Neural cell (in vitro differentiated cells): ENCODE measurements at regions not wholly inside any gene's neighbourhood (a gene's known extent, or its start where the extent isn't known, plus 50 kb on each side); places are given as distances from the start of the nearest gene placed in this dataset.

Experiments used
- H2AFZ ChIP-seq: fragments of 200-600, 300-800 bp; sonication (generic), shearing (Covaris generic); 2 replicates; pipeline ENCODE4 v1.6.0; 2014; ENCODE audit warnings: low read depth, mild to moderate bottlenecking, antibody characterized with exemption, low read length, moderate library complexity
- H3F3A ChIP-seq: fragments of 200-600 bp; shearing (Covaris generic); 2 replicates; pipeline ENCODE4 v1.6.1; 2016; ENCODE audit warnings: mild to moderate bottlenecking, moderate library complexity, mixed read lengths, antibody characterized with exemption, low read length; ENCODE audit not compliant: insufficient read depth, poor library complexity, severe bottlenecking
- H3K27ac ChIP-seq: fragments of 200-600, 300-800 bp; sonication (generic), shearing (Covaris generic); 2 replicates; pipeline ENCODE4 v1.5.1; 2014; ENCODE audit warnings: mild to moderate bottlenecking, low read length, moderate library complexity
- H3K27me3 ChIP-seq: fragments of 300-800, 200-600 bp; sonication (generic), shearing (Covaris generic); 2 replicates; pipeline ENCODE4 v1.6.0; 2014; ENCODE audit warnings: mild to moderate bottlenecking, low read depth, low read length, moderate library complexity; ENCODE audit not compliant: insufficient read depth
- H3K36me3 ChIP-seq: fragments of 300-800, 200-600 bp; sonication (generic), shearing (Covaris generic); 2 replicates; pipeline ENCODE4 v1.5.1; 2014; ENCODE audit warnings: mild to moderate bottlenecking, antibody characterized with exemption, low read length, moderate library complexity; ENCODE audit not compliant: insufficient read depth
- H3K4me2 ChIP-seq: fragments of 300-800, 200-600 bp; sonication (generic), shearing (Covaris generic); 2 replicates; pipeline ENCODE4 v1.6.0; 2014; ENCODE audit warnings: mild to moderate bottlenecking, low read length
- H3K4me3 ChIP-seq: fragments of 300-800, 200-600 bp; sonication (generic), shearing (Covaris generic); 2 replicates; pipeline ENCODE4 v1.5.1; 2014; ENCODE audit warnings: mild to moderate bottlenecking, low read length, moderate library complexity
- H3K79me2 ChIP-seq: fragments of 200-600 bp; shearing (Covaris generic); replicated peaks from 2 replicates; pipeline ENCODE4 v1.6.0; 2014; ENCODE audit warnings: mild to moderate bottlenecking, low read length, moderate library complexity; ENCODE audit not compliant: insufficient read depth
- H3K9ac ChIP-seq: fragments of 300-800, 200-600 bp; sonication (generic), shearing (Covaris generic); 2 replicates; pipeline ENCODE4 v1.6.1; 2016; ENCODE audit warnings: mild to moderate bottlenecking, low read length, mixed read lengths
- H3K9me2 ChIP-seq: fragments of 200-600 bp; shearing (Covaris generic); 2 replicates; pipeline ENCODE4 v1.6.1; 2016; ENCODE audit warnings: mild to moderate bottlenecking, low read length, mixed read lengths; ENCODE audit not compliant: insufficient read depth
- H3K9me3 ChIP-seq: fragments of 200-600, 300-800 bp; sonication (generic), shearing (Covaris generic); 2 replicates; pipeline ENCODE4 v1.6.1; 2016; ENCODE audit warnings: mild to moderate bottlenecking, mixed run types, low read length, moderate library complexity, mixed read lengths
- H4K20me1 ChIP-seq: fragments of 200-600 bp; shearing (Covaris generic); 2 replicates; pipeline ENCODE4 v1.6.1; 2016; ENCODE audit warnings: mild to moderate bottlenecking, mixed run types; ENCODE audit not compliant: insufficient read depth
- EP300 ChIP-seq: fragments of 450-650 bp; conservative IDR thresholded peaks from 2 replicates; pipeline ENCODE4 v1.6.1; 2014; ENCODE audit warnings: antibody characterized with exemption, mild to moderate bottlenecking, moderate library complexity; ENCODE audit not compliant: poor library complexity, severe bottlenecking
- EZH2 ChIP-seq: fragments of 200-600, 300-800 bp; shearing (Covaris generic), sonication (generic); IDR thresholded peaks from 2 replicates; pipeline ENCODE4 v1.6.1; 2014; ENCODE audit warnings: antibody characterized with exemption, low read length, borderline replicate concordance, mild to moderate bottlenecking; ENCODE audit not compliant: insufficient read depth, poor library complexity, severe bottlenecking
- MXI1 ChIP-seq: fragments of 450-650 bp; conservative IDR thresholded peaks from 2 replicates; pipeline ENCODE4 v1.6.1; 2014; ENCODE audit warnings: antibody characterized with exemption, mild to moderate bottlenecking; ENCODE audit not compliant: poor library complexity, severe bottlenecking
- POLR2AphosphoS5 ChIP-seq: IDR thresholded peaks from 2 replicates; pipeline ENCODE4 v1.6.1; 2012
- RAD21 ChIP-seq: fragments of 450-650 bp; conservative IDR thresholded peaks from 2 replicates; pipeline ENCODE4 v1.6.1; 2014; ENCODE audit warnings: antibody characterized with exemption, mild to moderate bottlenecking, moderate library complexity
- SMC3 ChIP-seq: fragments of 450-650 bp; conservative IDR thresholded peaks from 2 replicates; pipeline ENCODE4 v1.6.1; 2014; ENCODE audit warnings: antibody characterized with exemption, mild to moderate bottlenecking, moderate library complexity; ENCODE audit not compliant: poor library complexity
- TAF1 ChIP-seq: IDR thresholded peaks from 2 replicates; pipeline ENCODE4 v1.6.1; 2012; ENCODE audit warnings: low read depth
- TF ChIP-seq, protein P1 (sequence below): IDR thresholded peaks from 2 replicates; pipeline ENCODE4 v1.6.1; 2012; ENCODE audit warnings: borderline replicate concordance
- TF ChIP-seq, protein P2 (sequence below): fragments of 450-650 bp; IDR thresholded peaks from 2 replicates; pipeline ENCODE4 v1.5.1; 2014; ENCODE audit warnings: antibody characterized with exemption, mild to moderate bottlenecking, moderate library complexity; ENCODE audit not compliant: poor library complexity, severe bottlenecking

DNA sequence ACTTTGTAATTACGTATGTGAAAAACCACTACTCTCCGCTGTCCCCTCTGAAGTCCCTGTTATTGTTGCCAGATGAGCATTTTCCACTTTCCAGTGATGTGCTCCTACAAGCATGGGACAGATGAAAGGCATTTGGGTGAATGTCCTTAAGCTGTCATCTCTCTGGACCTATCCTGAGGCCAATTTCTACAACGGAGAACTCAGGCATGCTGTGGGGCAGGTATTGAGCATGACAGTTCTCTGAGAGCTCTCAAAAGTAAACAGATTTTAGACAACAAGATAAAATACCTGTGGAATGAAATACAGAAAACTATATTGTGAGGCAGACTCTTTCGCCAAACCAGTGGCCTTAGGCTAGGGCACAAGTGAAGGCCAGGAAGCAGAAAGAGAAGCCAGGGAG lies 656.5 kb upstream of the NR2F2 start:
- no peaks in the 10 kb centered on the region for H3K36me3 ChIP-seq
- no peak overlapping the region for H2AFZ ChIP-seq
- no peak overlapping the region for H3K4me2 ChIP-seq
- H3K9me3 ChIP-seq = no peaks in the 10 kb centered on the region
- no peak overlapping the region for H3K4me3 ChIP-seq
- no peak overlapping the region for H3K27ac ChIP-seq
- TF ChIP-seq, protein P1, sequence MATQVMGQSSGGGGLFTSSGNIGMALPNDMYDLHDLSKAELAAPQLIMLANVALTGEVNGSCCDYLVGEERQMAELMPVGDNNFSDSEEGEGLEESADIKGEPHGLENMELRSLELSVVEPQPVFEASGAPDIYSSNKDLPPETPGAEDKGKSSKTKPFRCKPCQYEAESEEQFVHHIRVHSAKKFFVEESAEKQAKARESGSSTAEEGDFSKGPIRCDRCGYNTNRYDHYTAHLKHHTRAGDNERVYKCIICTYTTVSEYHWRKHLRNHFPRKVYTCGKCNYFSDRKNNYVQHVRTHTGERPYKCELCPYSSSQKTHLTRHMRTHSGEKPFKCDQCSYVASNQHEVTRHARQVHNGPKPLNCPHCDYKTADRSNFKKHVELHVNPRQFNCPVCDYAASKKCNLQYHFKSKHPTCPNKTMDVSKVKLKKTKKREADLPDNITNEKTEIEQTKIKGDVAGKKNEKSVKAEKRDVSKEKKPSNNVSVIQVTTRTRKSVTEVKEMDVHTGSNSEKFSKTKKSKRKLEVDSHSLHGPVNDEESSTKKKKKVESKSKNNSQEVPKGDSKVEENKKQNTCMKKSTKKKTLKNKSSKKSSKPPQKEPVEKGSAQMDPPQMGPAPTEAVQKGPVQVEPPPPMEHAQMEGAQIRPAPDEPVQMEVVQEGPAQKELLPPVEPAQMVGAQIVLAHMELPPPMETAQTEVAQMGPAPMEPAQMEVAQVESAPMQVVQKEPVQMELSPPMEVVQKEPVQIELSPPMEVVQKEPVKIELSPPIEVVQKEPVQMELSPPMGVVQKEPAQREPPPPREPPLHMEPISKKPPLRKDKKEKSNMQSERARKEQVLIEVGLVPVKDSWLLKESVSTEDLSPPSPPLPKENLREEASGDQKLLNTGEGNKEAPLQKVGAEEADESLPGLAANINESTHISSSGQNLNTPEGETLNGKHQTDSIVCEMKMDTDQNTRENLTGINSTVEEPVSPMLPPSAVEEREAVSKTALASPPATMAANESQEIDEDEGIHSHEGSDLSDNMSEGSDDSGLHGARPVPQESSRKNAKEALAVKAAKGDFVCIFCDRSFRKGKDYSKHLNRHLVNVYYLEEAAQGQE = no peak
- no peaks in the 10 kb centered on the region for H3K9me2 ChIP-seq
- H3K27me3 ChIP-seq = no peaks in the 10 kb centered on the region
- H3F3A ChIP-seq = no peaks in the 10 kb centered on the region
- no peaks in the 10 kb centered on the region for H3K79me2 ChIP-seq
- no peak overlapping the region for H3K9ac ChIP-seq
- H4K20me1 ChIP-seq = no peaks in the 10 kb centered on the region

DNA sequence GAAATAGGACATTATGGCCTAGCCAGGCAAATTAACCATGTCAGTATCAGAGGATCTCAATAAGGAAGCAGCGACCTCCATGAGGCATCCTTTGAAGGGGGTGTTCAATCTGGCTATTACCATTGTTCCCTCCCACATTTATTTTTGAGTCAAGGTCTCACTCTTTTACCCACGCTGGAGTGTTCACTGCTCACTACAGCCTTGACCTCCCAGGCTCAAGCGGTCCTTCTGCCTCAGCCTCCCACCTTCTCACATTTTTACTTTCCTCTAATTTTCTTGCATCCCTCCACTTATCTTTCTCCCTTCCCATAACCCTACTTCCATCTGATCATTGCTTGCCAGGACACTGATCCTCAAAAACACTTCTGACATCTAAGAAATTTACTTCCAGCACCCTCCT lies 654.0 kb upstream of the NR2F2 start:
- Histone ChIP-seq H3K79me2 (no peaks in the 10 kb centered on the region), H3K36me3 (no peaks in the 10 kb centered on the region), H3K27me3 (no peaks in the 10 kb centered on the region), H4K20me1 (no peaks in the 10 kb centered on the region), H2AFZ (no peak overlapping the region), H3K4me3 (no peak overlapping the region), H3K4me2 (no peak overlapping the region), H3K27ac (no peak overlapping the region), H3K9me3 (no peaks in the 10 kb centered on the region), H3K9me2 (no peaks in the 10 kb centered on the region), H3F3A (no peaks in the 10 kb centered on the region), H3K9ac (no peak overlapping the region)
- TF ChIP-seq SMC3 = no peak
- TF ChIP-seq MXI1 = no peak
- TF ChIP-seq TAF1 = no peak
- TF ChIP-seq EZH2 = no peak
- TF ChIP-seq, protein P2, sequence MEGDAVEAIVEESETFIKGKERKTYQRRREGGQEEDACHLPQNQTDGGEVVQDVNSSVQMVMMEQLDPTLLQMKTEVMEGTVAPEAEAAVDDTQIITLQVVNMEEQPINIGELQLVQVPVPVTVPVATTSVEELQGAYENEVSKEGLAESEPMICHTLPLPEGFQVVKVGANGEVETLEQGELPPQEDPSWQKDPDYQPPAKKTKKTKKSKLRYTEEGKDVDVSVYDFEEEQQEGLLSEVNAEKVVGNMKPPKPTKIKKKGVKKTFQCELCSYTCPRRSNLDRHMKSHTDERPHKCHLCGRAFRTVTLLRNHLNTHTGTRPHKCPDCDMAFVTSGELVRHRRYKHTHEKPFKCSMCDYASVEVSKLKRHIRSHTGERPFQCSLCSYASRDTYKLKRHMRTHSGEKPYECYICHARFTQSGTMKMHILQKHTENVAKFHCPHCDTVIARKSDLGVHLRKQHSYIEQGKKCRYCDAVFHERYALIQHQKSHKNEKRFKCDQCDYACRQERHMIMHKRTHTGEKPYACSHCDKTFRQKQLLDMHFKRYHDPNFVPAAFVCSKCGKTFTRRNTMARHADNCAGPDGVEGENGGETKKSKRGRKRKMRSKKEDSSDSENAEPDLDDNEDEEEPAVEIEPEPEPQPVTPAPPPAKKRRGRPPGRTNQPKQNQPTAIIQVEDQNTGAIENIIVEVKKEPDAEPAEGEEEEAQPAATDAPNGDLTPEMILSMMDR = no peak

- Histone ChIP-seq H3K4me2 (no peak overlapping the region), H3K9me2 (no peaks in the 10 kb centered on the region), H3K27ac (no peak overlapping the region), H3K4me3 (no peak overlapping the region), H3K9me3 (no peaks in the 10 kb centered on the region), H3K27me3 (no peaks in the 10 kb centered on the region), H3K9ac (no peak overlapping the region), H3F3A (no peaks in the 10 kb centered on the region), H2AFZ (no peak overlapping the region), H4K20me1 (no peaks in the 10 kb centered on the region), H3K36me3 (no peaks in the 10 kb centered on the region), H3K79me2 (no peaks in the 10 kb centered on the region)
- no peak for TF ChIP-seq RAD21
- TF ChIP-seq SMC3 = no peak
- no peak for TF ChIP-seq EP300
- TF ChIP-seq, protein P2 = no peak
- TF ChIP-seq TAF1 = no peak
- TF ChIP-seq POLR2AphosphoS5 = no peak
- TF ChIP-seq, protein P1 = no peak
- no peak for TF ChIP-seq EZH2
- TF ChIP-seq MXI1 = no peak
Observed at GRCh38 chr15:95679847-95680582, 650.5 kb upstream of the NR2F2 start.
